Colonic mucosa (tissue), 4 donors: ENCODE measurements at regions not wholly inside any gene's neighbourhood (a gene's known extent, or its start where the extent isn't known, plus 50 kb on each side); places are given as distances from the start of the nearest gene placed in this dataset.

Source experiments
- DNase-seq: peaks from one replicate; pipeline ENCODE4 v3.0.0-alpha.2; 2020
- H3K27ac ChIP-seq: fragments of 200-600 bp; one replicate; pipeline ENCODE4 v1.8.0; 2021
- H3K27me3 ChIP-seq: fragments of 200-600 bp; one replicate; pipeline ENCODE4 v1.8.0; 2021
- H3K36me3 ChIP-seq: fragments of 200-600 bp; one replicate; pipeline ENCODE4 v1.8.0; 2021
- H3K4me1 ChIP-seq: fragments of 200-600 bp; one replicate; pipeline ENCODE4 v1.8.0; 2021; ENCODE audit warnings: mild to moderate bottlenecking
- H3K4me3 ChIP-seq: fragments of 200-600 bp; one replicate; pipeline ENCODE4 v1.8.0; 2021
- H3K9ac ChIP-seq, 2 donors: one replicate each; pipeline ENCODE4 v1.7.0; 2013; ENCODE audit warnings: control low read depth in 2 of 2, low read depth in 2 of 2, low read length in 2 of 2
- H3K9me3 ChIP-seq: fragments of 200-600 bp; one replicate; pipeline ENCODE4 v1.8.0; 2021
- CTCF ChIP-seq: fragments of 200-600 bp; IDR thresholded peaks from one replicate; pipeline ENCODE4 v1.8.0; 2022; ENCODE audit warnings: antibody characterized with exemption, mild to moderate bottlenecking
- intact Hi-C: fragments of 100-400 bp; cut with DNase I; formaldehyde crosslinking; loops from one replicate; pipeline ENCODE4 v1.14.1; 2022
- donor health status: healthy.
- donor health status: DM: no; HTN: no; CAD: no.
- donor health status: DM: no; HTN: no; CAD: no.

GRCh38 chr13:56773148-56773547 lies 367.6 kb upstream of the PRR20A start:
- Histone ChIP-seq H3K27me3 (no peaks in the 10 kb centered on the region), H3K4me3 (no peak overlapping the region), H3K4me1 (no peaks in the 10 kb centered on the region), H3K9me3 (no peaks in the 10 kb centered on the region), H3K9ac (no peak overlapping the region), H3K36me3 (no peaks in the 10 kb centered on the region), H3K27ac (no peak overlapping the region)
- no peak for DNase-seq
- TF ChIP-seq CTCF: no peak
- intact Hi-C loops: no loop called here

- Histone ChIP-seq H3K27ac (no peak overlapping the region), H3K9me3 (no peaks in the 10 kb centered on the region), H3K9ac (no peak overlapping the region), H3K4me3 (no peak overlapping the region), H3K36me3 (no peaks in the 10 kb centered on the region), H3K27me3 (no peaks in the 10 kb centered on the region), H3K4me1 (no peaks in the 10 kb centered on the region)
- DNase-seq: no peak
- no peak for TF ChIP-seq CTCF
- intact Hi-C loops: no loop called here
Measured at GRCh38 chr13:56789527-56789926, 351.2 kb upstream of the PRR20A start.

GRCh38 chr13:56837161-56837560 lies 303.6 kb upstream of the PRR20A start:
- no peak overlapping the region for H3K27ac ChIP-seq
- H3K36me3 ChIP-seq: no peaks in the 10 kb centered on the region
- H3K9ac ChIP-seq: no peak overlapping the region
- DNase-seq: no peak
- no peaks in the 10 kb centered on the region for H3K4me1 ChIP-seq
- no peak for TF ChIP-seq CTCF
- H3K27me3 ChIP-seq: no peaks in the 10 kb centered on the region
- H3K4me3 ChIP-seq: no peak overlapping the region
- no peaks in the 10 kb centered on the region for H3K9me3 ChIP-seq
- intact Hi-C loops: no loop called here

- Histone ChIP-seq H3K9me3 (no peaks in the 10 kb centered on the region), H3K4me3 (no peak overlapping the region), H3K27me3 (no peaks in the 10 kb centered on the region), H3K4me1 (no peaks in the 10 kb centered on the region), H3K36me3 (no peaks in the 10 kb centered on the region), H3K9ac (no peak overlapping the region), H3K27ac (no peak overlapping the region)
- no peak for DNase-seq
- intact Hi-C loops: no loop called here
- TF ChIP-seq CTCF: no peak
Measured at GRCh38 chr13:56850852-56851251, 289.9 kb upstream of the PRR20A start.

- no peak overlapping the region for H3K4me3 ChIP-seq
- H3K9me3 ChIP-seq: no peaks in the 10 kb centered on the region
- intact Hi-C loops: no loop called here
- TF ChIP-seq CTCF: no peak
- H3K9ac ChIP-seq: no peak overlapping the region
- H3K36me3 ChIP-seq: no peaks in the 10 kb centered on the region
- DNase-seq: no peak
- no peaks in the 10 kb centered on the region for H3K4me1 ChIP-seq
- no peak overlapping the region for H3K27ac ChIP-seq
- no peaks in the 10 kb centered on the region for H3K27me3 ChIP-seq
Measured at GRCh38 chr13:56861476-56861875, 279.2 kb upstream of the PRR20A start.

- no peak for DNase-seq
- TF ChIP-seq CTCF: no peak
- no peak overlapping the region for H3K4me3 ChIP-seq
- H3K4me1 ChIP-seq: no peaks in the 10 kb centered on the region
- H3K36me3 ChIP-seq: no peaks in the 10 kb centered on the region
- H3K9me3 ChIP-seq: no peaks in the 10 kb centered on the region
- intact Hi-C loops: no loop called here
- no peaks in the 10 kb centered on the region for H3K27me3 ChIP-seq
- no peak overlapping the region for H3K9ac ChIP-seq
- H3K27ac ChIP-seq: no peak overlapping the region
Measured at GRCh38 chr13:56864451-56864850, 276.3 kb upstream of the PRR20A start.
